Natural killer cell (primary cell): ENCODE measurements at regions not wholly inside any gene's neighbourhood (a gene's known extent, or its start where the extent isn't known, plus 50 kb on each side); places are given as distances from the start of the nearest gene placed in this dataset.

ENCODE experiments used
- ATAC-seq, 3 donors: fragments of 150-1000 bp in 2 of 3; fragments of 200-7000 bp in 1 of 3; cut with Tn5 transposase; 1 replicate in 1 of 3; 2 replicates in 2 of 3; pipeline ENCODE4 v1.10.0; 2021; ENCODE audit warnings: mild to moderate bottlenecking in 2 of 3, moderate library complexity in 2 of 3
- DNase-seq, 2 donors: peaks; one replicate each; pipeline versions ENCODE4 v3.0.0 to v3.0.0-alpha.2; 2013 to 2021; ENCODE audit warnings: mixed read lengths in 1 of 2
- H3K27ac ChIP-seq: one replicate; pipeline ENCODE4 v1.5.1; 2013; ENCODE audit warnings: mild to moderate bottlenecking, low read length
- H3K27me3 ChIP-seq: one replicate; pipeline ENCODE4 v1.6.1; 2013; ENCODE audit warnings: low read length; ENCODE audit not compliant: control insufficient read depth, insufficient read depth
- H3K36me3 ChIP-seq: one replicate; pipeline ENCODE4 v1.6.1; 2013; ENCODE audit warnings: low read length; ENCODE audit not compliant: control insufficient read depth, insufficient read depth
- H3K4me1 ChIP-seq: one replicate; pipeline ENCODE4 v1.6.1; 2013; ENCODE audit warnings: low read length; ENCODE audit not compliant: control insufficient read depth, insufficient read depth
- H3K4me3 ChIP-seq: one replicate; pipeline ENCODE4 v1.5.1; 2013; ENCODE audit warnings: low read length
- H3K9me3 ChIP-seq: one replicate; pipeline ENCODE4 v1.6.1; 2013; ENCODE audit warnings: low read length; ENCODE audit not compliant: control insufficient read depth, insufficient read depth
- H3K27ac Mint-ChIP-seq, 2 donors: one replicate each; pipeline ENCODE4 v1.8.0; 2022; ENCODE audit warnings: mild to moderate bottlenecking in 2 of 2, mixed read lengths in 2 of 2, moderate library complexity in 1 of 2
- H3K27me3 Mint-ChIP-seq, 2 donors: one replicate each; pipeline ENCODE4 v1.8.0; 2022; ENCODE audit warnings: low read depth in 2 of 2, mixed read lengths in 2 of 2
- H3K36me3 Mint-ChIP-seq: one replicate; pipeline ENCODE4 v1.8.0; 2022; ENCODE audit warnings: mixed read lengths
- H3K4me1 Mint-ChIP-seq, 2 donors: one replicate each; pipeline ENCODE4 v1.8.0; 2022; ENCODE audit warnings: mixed read lengths in 2 of 2
- H3K4me3 Mint-ChIP-seq: one replicate; pipeline ENCODE4 v1.8.0; 2022; ENCODE audit warnings: mild to moderate bottlenecking, moderate library complexity, mixed read lengths
- H3K9me3 Mint-ChIP-seq, 2 donors: one replicate each; pipeline ENCODE4 v1.8.0; 2022; ENCODE audit warnings: mixed read lengths in 2 of 2
- WGBS: methylation state at CpG from one replicate; pipeline ENCODE4 v1.1.7; 2013; ENCODE audit warnings: missing lambda C conversion rate; ENCODE audit not compliant: insufficient coverage; 5-methylcytosine and 5-hydroxymethylcytosine counted together
- intact Hi-C: fragments of 100-400 bp; cut with micrococcal nuclease; formaldehyde crosslinking; loops from one replicate; pipeline ENCODE4 v1.14.2; 2022
- TF ChIP-seq, protein P1 (sequence below): fragments of 200-600 bp; IDR thresholded peaks from one replicate; pipeline ENCODE4 v1.8.0; 2022; ENCODE audit warnings: antibody characterized with exemption

DNA sequence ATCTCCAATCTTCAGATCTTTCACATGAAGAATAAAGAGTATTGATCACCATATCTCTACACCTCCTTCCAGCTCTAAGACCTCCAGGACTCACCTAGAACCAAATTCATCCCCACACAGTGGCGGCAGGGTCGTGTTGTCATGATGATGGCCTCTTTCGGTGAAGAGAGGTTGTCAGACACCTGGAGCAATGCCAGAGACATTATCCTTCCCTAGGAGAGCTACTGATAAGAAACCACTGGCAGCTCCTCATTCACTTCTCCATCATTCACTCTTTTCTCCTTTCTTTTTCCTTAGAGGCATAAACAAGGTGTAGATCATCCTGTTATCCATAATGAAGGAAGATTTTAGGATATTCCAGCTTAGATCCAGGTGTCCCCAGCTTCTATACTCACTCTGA is 197.9 kb upstream of the TNP1 start:
- Histone ChIP-seq H3K36me3 (no peaks in the 10 kb centered on the region), H3K27ac (no peak overlapping the region), H3K4me1 (no peaks in the 10 kb centered on the region), H3K9me3 (no peaks in the 10 kb centered on the region), H3K27me3 (no peaks in the 10 kb centered on the region), H3K4me3 (no peak overlapping the region)
- no peak overlapping the region for H3K27ac Mint-ChIP-seq
- ATAC-seq (no peak), DNase-seq (no peak)
- no peaks in the 10 kb centered on the region for H3K4me1 Mint-ChIP-seq
- no peaks in the 10 kb centered on the region for H3K9me3 Mint-ChIP-seq
- 77% methylated on average over 3 of the region's 3 CpGs for WGBS
- H3K27me3 Mint-ChIP-seq: peaks cover 9 to 15% of the 10 kb centered on the region in 2 donors
- H3K4me3 Mint-ChIP-seq: no peak overlapping the region
- TF ChIP-seq, protein P1, sequence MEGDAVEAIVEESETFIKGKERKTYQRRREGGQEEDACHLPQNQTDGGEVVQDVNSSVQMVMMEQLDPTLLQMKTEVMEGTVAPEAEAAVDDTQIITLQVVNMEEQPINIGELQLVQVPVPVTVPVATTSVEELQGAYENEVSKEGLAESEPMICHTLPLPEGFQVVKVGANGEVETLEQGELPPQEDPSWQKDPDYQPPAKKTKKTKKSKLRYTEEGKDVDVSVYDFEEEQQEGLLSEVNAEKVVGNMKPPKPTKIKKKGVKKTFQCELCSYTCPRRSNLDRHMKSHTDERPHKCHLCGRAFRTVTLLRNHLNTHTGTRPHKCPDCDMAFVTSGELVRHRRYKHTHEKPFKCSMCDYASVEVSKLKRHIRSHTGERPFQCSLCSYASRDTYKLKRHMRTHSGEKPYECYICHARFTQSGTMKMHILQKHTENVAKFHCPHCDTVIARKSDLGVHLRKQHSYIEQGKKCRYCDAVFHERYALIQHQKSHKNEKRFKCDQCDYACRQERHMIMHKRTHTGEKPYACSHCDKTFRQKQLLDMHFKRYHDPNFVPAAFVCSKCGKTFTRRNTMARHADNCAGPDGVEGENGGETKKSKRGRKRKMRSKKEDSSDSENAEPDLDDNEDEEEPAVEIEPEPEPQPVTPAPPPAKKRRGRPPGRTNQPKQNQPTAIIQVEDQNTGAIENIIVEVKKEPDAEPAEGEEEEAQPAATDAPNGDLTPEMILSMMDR: no peak
- intact Hi-C loops: no loop called here
- no peaks in the 10 kb centered on the region for H3K36me3 Mint-ChIP-seq

DNA sequence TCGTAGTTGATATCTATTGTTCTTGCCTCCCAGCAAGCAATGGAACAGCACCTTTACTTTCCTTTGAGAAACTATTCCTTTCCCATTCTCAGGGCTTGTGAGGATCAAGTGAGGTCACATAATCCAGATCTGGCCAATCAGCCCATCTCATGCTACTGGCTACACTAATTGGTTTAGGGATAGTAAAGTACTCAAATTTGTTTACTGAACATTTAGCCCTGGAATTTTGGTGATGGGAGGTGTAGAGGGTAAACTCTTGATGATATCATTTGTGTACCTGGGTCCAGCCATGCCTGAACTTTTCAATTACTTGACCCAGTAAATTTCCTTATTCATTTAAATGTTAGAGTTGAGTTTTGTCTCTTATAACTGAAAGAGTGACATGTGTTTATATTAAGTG is 195.8 kb upstream of the TNP1 start:
- Histone ChIP-seq H3K4me1 (no peaks in the 10 kb centered on the region), H3K27me3 (no peaks in the 10 kb centered on the region), H3K36me3 (no peaks in the 10 kb centered on the region), H3K27ac (no peak overlapping the region), H3K9me3 (no peaks in the 10 kb centered on the region), H3K4me3 (no peak overlapping the region)
- ATAC-seq (no peak), DNase-seq (no peak)
- intact Hi-C loops: no loop called here
- H3K27ac Mint-ChIP-seq: no peak overlapping the region
- 94% methylated on average over 1 of the region's 1 CpG for WGBS
- H3K9me3 Mint-ChIP-seq: no peaks in the 10 kb centered on the region
- H3K4me1 Mint-ChIP-seq: no peaks in the 10 kb centered on the region
- TF ChIP-seq, protein P1: no peak
- peaks cover 9 to 25% of the 10 kb centered on the region in 2 donors for H3K27me3 Mint-ChIP-seq
- no peak overlapping the region for H3K4me3 Mint-ChIP-seq
- no peaks in the 10 kb centered on the region for H3K36me3 Mint-ChIP-seq

DNA sequence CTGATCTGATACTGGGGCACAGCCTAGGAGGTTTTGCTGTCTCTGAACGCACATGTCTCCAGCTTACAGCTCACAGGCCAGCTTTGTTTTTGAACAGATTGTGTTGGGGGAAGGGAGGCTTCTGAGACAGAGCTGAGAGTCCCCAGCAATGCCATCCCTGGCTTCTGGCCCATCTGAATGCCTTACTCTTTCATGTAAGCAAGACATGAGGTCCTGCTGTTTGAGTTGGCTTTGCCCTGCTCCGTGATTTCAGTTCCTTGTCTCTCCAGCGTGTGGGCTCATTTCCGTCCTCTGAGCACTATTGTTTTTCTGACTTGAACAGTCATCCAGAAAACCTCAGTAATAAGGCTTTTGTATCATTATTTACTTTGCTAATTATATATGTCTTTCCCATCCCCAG is 194.9 kb upstream of the TNP1 start:
- intact Hi-C loops: no loop called here
- no peak overlapping the region for H3K27ac ChIP-seq
- 95% methylated on average over 4 of the region's 4 CpGs for WGBS

More for the DNA sequence above, 194.9 kb upstream of the TNP1 start:
- Mint-ChIP-seq H3K36me3 (no peaks in the 10 kb centered on the region), H3K9me3 (no peaks in the 10 kb centered on the region), H3K4me3 (no peak overlapping the region), H3K27ac (no peak overlapping the region), H3K27me3 (peaks cover 9 to 25% of the 10 kb centered on the region in 2 donors), H3K4me1 (no peaks in the 10 kb centered on the region)
- TF ChIP-seq, protein P1: no peak
- ATAC-seq (no peak), DNase-seq (no peak)
- Histone ChIP-seq H3K4me3 (no peak overlapping the region), H3K36me3 (no peaks in the 10 kb centered on the region), H3K9me3 (no peaks in the 10 kb centered on the region), H3K4me1 (no peaks in the 10 kb centered on the region), H3K27me3 (no peaks in the 10 kb centered on the region)
